ENCODE measurements at regions not wholly inside any gene's neighbourhood (a gene's known extent, or its start where the extent isn't known, plus 50 kb on each side); places are given as distances from the start of the nearest gene placed in this dataset.

GRCh38 chr1:233728721-233729120 is 114.8 kb downstream of the KCNK1 start:
- CTCF ChIA-PET: interaction anchor here (1.0 to 1.2 kb wide), 2 partner anchors 95 to 333 kb away, joined by 3 to 4 read pairs; no protein-coding TSS in a partner anchor
- WGBS (ENCODE audit: low lambda C conversion rate): 53% methylated on average over 4 of the region's 4 CpGs

GRCh38 chr1:233730380-233730779 is 116.5 kb downstream of the KCNK1 start:
- ChIA-PET CTCF (interaction anchor here (0.7 kb wide), 1 partner anchor 340 kb away, joined by 5 read pairs; no protein-coding TSS in a partner anchor), POLR2A (no interaction called here)
- H3K9me3 ChIP-seq: no peaks in the 10 kb centered on the region
- no peaks in the 10 kb centered on the region for H4K20me1 ChIP-seq (ENCODE audit: insufficient read depth)
- no peak overlapping the region for H2AFZ ChIP-seq (ENCODE audit: low read depth)
- TF ChIP-seq IRF3 (IDR thresholded peaks at IDR 0.05; ENCODE audit: low read depth, low read length) (no peak), FOSL2 (IDR thresholded peaks at IDR 0.05; ENCODE audit: borderline replicate concordance, low read depth) (no peak), SIN3A (IDR thresholded peaks at IDR 0.05; ENCODE audit: borderline replicate concordance, low read depth, low read length) (no peak), SMC3 (IDR thresholded peaks at IDR 0.05; ENCODE audit: low read depth, low read length) (no peak), RAD21 (IDR thresholded peaks at IDR 0.05; ENCODE audit: low read length) (no peak), EZH2phosphoT487 (IDR thresholded peaks at IDR 0.05; ENCODE audit: borderline replicate concordance, low read depth) (no peak), USF1 (IDR thresholded peaks at IDR 0.05; ENCODE audit: borderline replicate concordance, low read depth) (no peak), POLR2AphosphoS5 (IDR thresholded peaks at IDR 0.05; ENCODE audit: low read depth, low read length) (no peak)
- TF ChIP-seq, protein P1, sequence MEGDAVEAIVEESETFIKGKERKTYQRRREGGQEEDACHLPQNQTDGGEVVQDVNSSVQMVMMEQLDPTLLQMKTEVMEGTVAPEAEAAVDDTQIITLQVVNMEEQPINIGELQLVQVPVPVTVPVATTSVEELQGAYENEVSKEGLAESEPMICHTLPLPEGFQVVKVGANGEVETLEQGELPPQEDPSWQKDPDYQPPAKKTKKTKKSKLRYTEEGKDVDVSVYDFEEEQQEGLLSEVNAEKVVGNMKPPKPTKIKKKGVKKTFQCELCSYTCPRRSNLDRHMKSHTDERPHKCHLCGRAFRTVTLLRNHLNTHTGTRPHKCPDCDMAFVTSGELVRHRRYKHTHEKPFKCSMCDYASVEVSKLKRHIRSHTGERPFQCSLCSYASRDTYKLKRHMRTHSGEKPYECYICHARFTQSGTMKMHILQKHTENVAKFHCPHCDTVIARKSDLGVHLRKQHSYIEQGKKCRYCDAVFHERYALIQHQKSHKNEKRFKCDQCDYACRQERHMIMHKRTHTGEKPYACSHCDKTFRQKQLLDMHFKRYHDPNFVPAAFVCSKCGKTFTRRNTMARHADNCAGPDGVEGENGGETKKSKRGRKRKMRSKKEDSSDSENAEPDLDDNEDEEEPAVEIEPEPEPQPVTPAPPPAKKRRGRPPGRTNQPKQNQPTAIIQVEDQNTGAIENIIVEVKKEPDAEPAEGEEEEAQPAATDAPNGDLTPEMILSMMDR (IDR thresholded peaks at IDR 0.05): no peak
- H3K79me2 ChIP-seq (ENCODE audit: insufficient read depth): no peaks in the 10 kb centered on the region
- H3K4me1 ChIP-seq (ENCODE audit: control insufficient read depth in 1 of 2, insufficient read depth in 2 of 2, low read depth in 1 of 2, low read length in 1 of 2): peaks cover 0 to under 1% of the 10 kb centered on the region in 2 experiments; a peak in 1 of 4 replicates
- no peaks in the 10 kb centered on the region for H3K9me2 ChIP-seq
- H3K4me3 ChIP-seq (ENCODE audit: low read depth in 2 of 2, low read length in 1 of 2): no peak overlapping the region
- no peaks in the 10 kb centered on the region for H3F3A ChIP-seq (replicated peaks; ENCODE audit: insufficient read depth)
- 77% methylated on average over 5 of the region's 5 CpGs for WGBS (ENCODE audit: low lambda C conversion rate)
- no peaks in the 10 kb centered on the region for H3K27me3 ChIP-seq (ENCODE audit: insufficient read depth)
- no peak overlapping the region for H3K27ac ChIP-seq (ENCODE audit: low read depth in 2 of 2, low read length in 1 of 2)
- DNase-seq: no peak
- no peaks in the 10 kb centered on the region for H3K36me3 ChIP-seq (replicated peaks in 1 of 2; ENCODE audit: control insufficient read depth in 1 of 2, insufficient read depth in 2 of 2, low read length in 1 of 2)
- no peak overlapping the region for H3K9ac ChIP-seq
- H3K4me2 ChIP-seq: no peak overlapping the region

More at GRCh38 chr1:233728721-233729120, 114.8 kb downstream of the KCNK1 start:
- DNase-seq: no peak
- POLR2A ChIA-PET: no interaction called here
- Histone ChIP-seq H3K4me1 (ENCODE audit: control insufficient read depth in 1 of 2, insufficient read depth in 2 of 2, low read depth in 1 of 2, low read length in 1 of 2) (no peaks in the 10 kb centered on the region), H3K9me2 (no peaks in the 10 kb centered on the region), H3F3A (replicated peaks; ENCODE audit: insufficient read depth) (no peaks in the 10 kb centered on the region), H3K4me3 (ENCODE audit: low read depth in 2 of 2, low read length in 1 of 2) (no peak overlapping the region), H3K4me2 (no peak overlapping the region), H3K27ac (ENCODE audit: low read depth in 2 of 2, low read length in 1 of 2) (no peak overlapping the region), H2AFZ (ENCODE audit: low read depth) (no peak overlapping the region), H3K9me3 (no peaks in the 10 kb centered on the region), H3K27me3 (ENCODE audit: insufficient read depth) (no peaks in the 10 kb centered on the region), H3K9ac (no peak overlapping the region), H3K36me3 (replicated peaks in 1 of 2; ENCODE audit: control insufficient read depth in 1 of 2, insufficient read depth in 2 of 2, low read length in 1 of 2) (no peaks in the 10 kb centered on the region), H3K79me2 (ENCODE audit: insufficient read depth) (no peaks in the 10 kb centered on the region), H4K20me1 (ENCODE audit: insufficient read depth) (no peaks in the 10 kb centered on the region)
- TF ChIP-seq FOXM1 (IDR thresholded peaks at IDR 0.05; ENCODE audit: low read depth) (no peak), YY1 (IDR thresholded peaks at IDR 0.05; ENCODE audit: low read depth) (no peak), USF1 (IDR thresholded peaks at IDR 0.05; ENCODE audit: borderline replicate concordance, low read depth) (no peak), TEAD4 (IDR thresholded peaks at IDR 0.05; ENCODE audit: borderline replicate concordance, insufficient read depth) (no peak), RFX5 (IDR thresholded peaks at IDR 0.05; ENCODE audit: low read length) (no peak), TCF12 (IDR thresholded peaks at IDR 0.05) (no peak), POLR2AphosphoS5 (IDR thresholded peaks at IDR 0.05; ENCODE audit: low read depth, low read length) (no peak), SIN3A (IDR thresholded peaks at IDR 0.05; ENCODE audit: borderline replicate concordance, low read depth, low read length) (no peak), MEF2A (IDR thresholded peaks at IDR 0.05; ENCODE audit: borderline replicate concordance, low read depth) (no peak), ELF1 (IDR thresholded peaks at IDR 0.05) (no peak), RXRA (IDR thresholded peaks at IDR 0.05; ENCODE audit: borderline replicate concordance, low read depth) (no peak), SMC3 (IDR thresholded peaks at IDR 0.05; ENCODE audit: low read depth, low read length) (no peak), JUND (IDR thresholded peaks at IDR 0.05) (no peak), NFIC (IDR thresholded peaks at IDR 0.05; ENCODE audit: borderline replicate concordance) (no peak)
- TF ChIP-seq, protein P1 (IDR thresholded peaks at IDR 0.05): no peak
- TF ChIP-seq, protein P2, sequence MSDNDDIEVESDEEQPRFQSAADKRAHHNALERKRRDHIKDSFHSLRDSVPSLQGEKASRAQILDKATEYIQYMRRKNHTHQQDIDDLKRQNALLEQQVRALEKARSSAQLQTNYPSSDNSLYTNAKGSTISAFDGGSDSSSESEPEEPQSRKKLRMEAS (IDR thresholded peaks at IDR 0.05; ENCODE audit: low read depth): no peak

All from SK-N-SH (cell line).